SW 1271 (cell line): ENCODE measurements at regions not wholly inside any gene's neighbourhood (a gene's known extent, or its start where the extent isn't known, plus 50 kb on each side); places are given as distances from the start of the nearest gene placed in this dataset.

ENCODE experiments used
- DNase-seq, 2 experiments: peaks; one replicate each; lab custom pipeline; 2025; lab: John Stamatoyannopoulos, UW

GRCh38 chr21:43348170-43348766 lies 78.7 kb downstream of the SIK1 start:
- no peak for DNase-seq

- DNase-seq: no peak
Measured at GRCh38 chr21:43347461-43348169, 79.3 kb downstream of the SIK1 start.

GRCh38 chr21:43346551-43346950 lies 80.4 kb downstream of the SIK1 start:
- DNase-seq: no peak

- no peak for DNase-seq
Measured at GRCh38 chr21:43345746-43346409, 81.1 kb downstream of the SIK1 start.

- DNase-seq: no peak
Measured at GRCh38 chr21:43345046-43345745, 81.7 kb downstream of the SIK1 start.

- no peak for DNase-seq
Measured at GRCh38 chr21:43343992-43344886, 82.7 kb downstream of the SIK1 start.

GRCh38 chr21:43343095-43343991 lies 83.6 kb downstream of the SIK1 start:
- DNase-seq: no peak

GRCh38 chr21:43342301-43342881 lies 84.5 kb downstream of the SIK1 start:
- no peak for DNase-seq

GRCh38 chr21:43341378-43342161 lies 85.4 kb downstream of the SIK1 start:
- no peak for DNase-seq

GRCh38 chr21:43340491-43341377 lies 86.2 kb downstream of the SIK1 start:
- no peak for DNase-seq

- no peak for DNase-seq
Measured at GRCh38 chr21:43339668-43340067, 87.3 kb downstream of the SIK1 start.

GRCh38 chr21:43338951-43339350 lies 88.0 kb downstream of the SIK1 start:
- DNase-seq: no peak

- DNase-seq: no peak
Measured at GRCh38 chr21:43337901-43338655, 88.9 kb downstream of the SIK1 start.

GRCh38 chr21:43335119-43335518 lies 91.8 kb downstream of the SIK1 start:
- DNase-seq: no peak

GRCh38 chr21:43334214-43334958 lies 92.5 kb downstream of the SIK1 start:
- DNase-seq: no peak

GRCh38 chr21:43333298-43334062 lies 93.5 kb downstream of the SIK1 start:
- DNase-seq: no peak
